Astrocyte (in vitro differentiated cells and primary cell): ENCODE measurements at regions not wholly inside any gene's neighbourhood (a gene's known extent, or its start where the extent isn't known, plus 50 kb on each side); places are given as distances from the start of the nearest gene placed in this dataset.
A peak's percentile ranks its signal among the peaks of the same experiment; 100 is the strongest.

Experiments used
- DNase-seq: peaks from one replicate; pipeline ENCODE4 v3.0.0-alpha.2; 2010; ENCODE audit warnings: low read depth
- FAIRE-seq: peaks from 2 replicates; lab custom pipeline; 2011; peaks lifted over from hg19 to GRCh38; lab: Jason Lieb, UNC
- H2AFZ ChIP-seq: 2 replicates; pipeline ENCODE4 v1.6.0; 2012; ENCODE audit warnings: low read depth, low read length, inconsistent platforms
- H3K27ac ChIP-seq: 2 replicates; pipeline ENCODE4 v1.5.1; 2011; ENCODE audit warnings: low read depth, low read length, inconsistent platforms
- H3K27me3 ChIP-seq: 2 replicates; pipeline ENCODE4 v1.6.0; 2011; ENCODE audit warnings: low read length, inconsistent platforms; ENCODE audit not compliant: insufficient read depth
- H3K36me3 ChIP-seq: 2 replicates; pipeline ENCODE4 v1.5.1; 2011; ENCODE audit warnings: low read length, inconsistent platforms; ENCODE audit not compliant: insufficient read depth
- H3K4me1 ChIP-seq: 2 replicates; pipeline ENCODE4 v1.5.1; 2011; ENCODE audit warnings: low read length, inconsistent platforms; ENCODE audit not compliant: insufficient read depth
- H3K4me2 ChIP-seq: 2 replicates; pipeline ENCODE4 v1.6.0; 2012; ENCODE audit warnings: low read length, inconsistent platforms
- H3K4me3 ChIP-seq: 2 replicates; pipeline ENCODE4 v1.5.1; 2011; ENCODE audit warnings: low read depth, mild to moderate bottlenecking, low read length, inconsistent platforms; ENCODE audit not compliant: insufficient read depth
- H3K79me2 ChIP-seq: 2 replicates; pipeline ENCODE4 v1.6.0; 2012; ENCODE audit warnings: mild to moderate bottlenecking, low read length, inconsistent platforms; ENCODE audit not compliant: insufficient read depth
- H3K9ac ChIP-seq: 2 replicates; pipeline ENCODE4 v1.6.0; 2012; ENCODE audit warnings: mild to moderate bottlenecking, low read length, inconsistent platforms
- H3K9me3 ChIP-seq: 2 replicates; pipeline ENCODE4 v1.5.1; 2012; ENCODE audit warnings: low read depth, mild to moderate bottlenecking, low read length, inconsistent platforms; ENCODE audit not compliant: insufficient read depth
- H4K20me1 ChIP-seq: 2 replicates; pipeline ENCODE4 v1.6.0; 2012; ENCODE audit warnings: low read length, inconsistent platforms; ENCODE audit not compliant: insufficient read depth
- H3K27ac Mint-ChIP-seq: one replicate; pipeline ENCODE4 v1.8.0; 2021; ENCODE audit warnings: mild to moderate bottlenecking, mixed read lengths; ENCODE audit not compliant: unreplicated experiment
- H3K27me3 Mint-ChIP-seq: one replicate; pipeline ENCODE4 v1.8.0; 2021; ENCODE audit warnings: low read depth, mixed read lengths; ENCODE audit not compliant: unreplicated experiment
- H3K36me3 Mint-ChIP-seq: one replicate; pipeline ENCODE4 v1.8.0; 2021; ENCODE audit warnings: low read depth, mixed read lengths; ENCODE audit not compliant: unreplicated experiment
- H3K4me1 Mint-ChIP-seq: one replicate; pipeline ENCODE4 v1.8.0; 2021; ENCODE audit warnings: low read depth, mixed read lengths; ENCODE audit not compliant: unreplicated experiment
- H3K4me3 Mint-ChIP-seq: one replicate; pipeline ENCODE4 v1.8.0; 2021; ENCODE audit warnings: mild to moderate bottlenecking, moderate library complexity, mixed read lengths; ENCODE audit not compliant: unreplicated experiment
- H3K9me3 Mint-ChIP-seq: one replicate; pipeline ENCODE4 v1.8.0; 2021; ENCODE audit warnings: mild to moderate bottlenecking, mixed read lengths; ENCODE audit not compliant: unreplicated experiment
- CTCF ChIP-seq: IDR thresholded peaks from 2 replicates; pipeline ENCODE4 v1.5.1; 2011; ENCODE audit warnings: low read depth, mild to moderate bottlenecking, inconsistent platforms, low read length, moderate library complexity; ENCODE audit not compliant: insufficient read depth
- EZH2 ChIP-seq: IDR thresholded peaks from 2 replicates; pipeline ENCODE4 v1.6.1; 2012; ENCODE audit warnings: mild to moderate bottlenecking, low read length, inconsistent platforms; ENCODE audit not compliant: insufficient read depth

DNA sequence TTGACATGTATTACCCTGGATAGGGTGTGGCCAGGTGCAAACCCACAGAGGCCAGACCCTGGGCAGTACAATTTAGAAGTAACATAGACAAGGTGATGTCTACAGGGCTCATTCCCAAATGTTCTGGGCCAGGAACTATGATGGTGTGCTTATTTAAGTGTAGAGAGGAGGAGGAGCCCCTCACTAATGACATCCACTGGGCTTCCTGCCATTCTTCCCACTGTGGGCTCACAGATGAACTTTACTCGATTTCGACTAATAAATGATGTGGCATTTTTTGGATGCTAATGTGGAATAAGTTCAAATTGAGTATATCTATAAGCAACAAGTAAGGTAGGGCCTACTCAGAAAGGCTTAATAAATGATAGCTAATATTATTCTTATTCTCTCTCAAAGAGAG lies 280.9 kb upstream of the BOD1L1 start:
- Mint-ChIP-seq H3K4me3 (no peak overlapping the region), H3K4me1 (peaks cover 37% of the 10 kb centered on the region), H3K27me3 (no peaks in the 10 kb centered on the region), H3K9me3 (no peaks in the 10 kb centered on the region), H3K27ac (no peak overlapping the region), H3K36me3 (no peaks in the 10 kb centered on the region)
- Histone ChIP-seq H3K4me2 (no peak overlapping the region), H3K9me3 (no peaks in the 10 kb centered on the region), H3K9ac (peak overlapping the region; percentile 25), H3K4me1 (peaks cover 30% of the 10 kb centered on the region), H4K20me1 (no peaks in the 10 kb centered on the region), H3K27ac (peak overlapping the region; percentile 96), H3K36me3 (no peaks in the 10 kb centered on the region), H2AFZ (no peak overlapping the region), H3K27me3 (no peaks in the 10 kb centered on the region), H3K4me3 (no peak overlapping the region), H3K79me2 (no peaks in the 10 kb centered on the region)
- FAIRE-seq (no peak), DNase-seq (peak; percentile 58)
- TF ChIP-seq EZH2 = no peak
- TF ChIP-seq CTCF = no peak

DNA sequence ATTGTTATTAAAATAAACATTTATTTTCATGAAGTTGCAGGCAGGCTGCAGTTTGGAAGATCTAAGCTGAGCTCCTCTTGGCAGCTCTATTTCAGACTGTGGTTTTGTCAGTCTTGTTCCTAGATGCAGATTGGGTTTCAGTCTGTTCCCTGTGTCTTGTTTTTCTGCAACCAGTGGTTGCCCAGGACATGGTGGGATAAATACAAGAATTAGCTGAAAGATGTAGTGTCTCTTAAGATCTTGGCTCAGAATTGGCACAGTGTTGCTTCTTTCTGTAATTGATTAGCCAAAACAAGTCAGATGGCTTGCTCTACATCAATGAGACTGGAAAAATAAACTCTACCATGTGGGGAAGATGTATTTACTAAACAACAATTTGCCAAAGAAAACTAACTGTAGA lies 283.0 kb upstream of the BOD1L1 start:
- no peaks in the 10 kb centered on the region for H3K36me3 Mint-ChIP-seq
- FAIRE-seq = no peak
- H3K4me1 Mint-ChIP-seq = peaks cover 34% of the 10 kb centered on the region
- Histone ChIP-seq H3K4me3 (no peak overlapping the region), H3K4me1 (peaks cover 28% of the 10 kb centered on the region), H3K27me3 (no peaks in the 10 kb centered on the region), H3K36me3 (no peaks in the 10 kb centered on the region), H3K27ac (no peak overlapping the region), H3K79me2 (no peaks in the 10 kb centered on the region), H2AFZ (no peak overlapping the region), H3K9me3 (no peaks in the 10 kb centered on the region), H3K4me2 (no peak overlapping the region), H3K9ac (no peak overlapping the region), H4K20me1 (no peaks in the 10 kb centered on the region)
- no peak for DNase-seq
- TF ChIP-seq EZH2 (no peak), CTCF (no peak)
- no peak overlapping the region for H3K27ac Mint-ChIP-seq
- H3K27me3 Mint-ChIP-seq = no peaks in the 10 kb centered on the region
- no peaks in the 10 kb centered on the region for H3K9me3 Mint-ChIP-seq
- H3K4me3 Mint-ChIP-seq = no peak overlapping the region

GRCh38 chr4:13911256-13911655 lies 283.7 kb upstream of the BOD1L1 start:
- Histone ChIP-seq H2AFZ (no peak overlapping the region), H3K79me2 (no peaks in the 10 kb centered on the region), H3K27ac (no peak overlapping the region), H3K4me3 (no peak overlapping the region), H4K20me1 (no peaks in the 10 kb centered on the region), H3K4me2 (no peak overlapping the region), H3K9me3 (no peaks in the 10 kb centered on the region), H3K4me1 (peaks cover 21% of the 10 kb centered on the region), H3K27me3 (no peaks in the 10 kb centered on the region), H3K9ac (no peak overlapping the region), H3K36me3 (no peaks in the 10 kb centered on the region)
- no peak for TF ChIP-seq EZH2
- no peak for TF ChIP-seq CTCF
- FAIRE-seq = no peak
- H3K36me3 Mint-ChIP-seq = no peaks in the 10 kb centered on the region
- no peak overlapping the region for H3K27ac Mint-ChIP-seq
- no peaks in the 10 kb centered on the region for H3K27me3 Mint-ChIP-seq
- H3K9me3 Mint-ChIP-seq = no peaks in the 10 kb centered on the region
- peaks cover 31% of the 10 kb centered on the region for H3K4me1 Mint-ChIP-seq
- no peak overlapping the region for H3K4me3 Mint-ChIP-seq
- no peak for DNase-seq
